Stimulated activated CD4-positive, alpha-beta T cell treated with anti-CD3 and anti-CD28 coated beads, Interleukin-12 subunit alpha, Interleukin-12 subunit beta, amount 100 ng/mL, for 4 hours (primary cell): ENCODE measurements at regions not wholly inside any gene's neighbourhood (a gene's known extent, or its start where the extent isn't known, plus 50 kb on each side); places are given as distances from the start of the nearest gene placed in this dataset.

ENCODE experiments used
- DNase-seq: peaks from one replicate; pipeline ENCODE4 v3.0.0-alpha.2; 2020

- DNase-seq = no peak
Measured at GRCh38 chr16:11401161-11402050, 56.1 kb downstream of the RMI2 start.

GRCh38 chr16:11402051-11402744, 56.9 kb downstream of the RMI2 start:
- no peak for DNase-seq

GRCh38 chr16:11402745-11403533, 57.7 kb downstream of the RMI2 start:
- DNase-seq = no peak

GRCh38 chr16:11403534-11403795, 58.2 kb downstream of the RMI2 start:
- no peak for DNase-seq

GRCh38 chr16:11403920-11404319, 58.7 kb downstream of the RMI2 start:
- no peak for DNase-seq

GRCh38 chr16:11404603-11405002, 59.3 kb downstream of the RMI2 start:
- DNase-seq = no peak

- DNase-seq = peak; percentile 56
Measured at GRCh38 chr16:11405331-11406176, 60.3 kb downstream of the RMI2 start.

- no peak for DNase-seq
Measured at GRCh38 chr16:11406177-11406560, 60.9 kb downstream of the RMI2 start.

- DNase-seq = peak; percentile 47
Measured at GRCh38 chr16:11407047-11407982, 62.1 kb downstream of the RMI2 start.

GRCh38 chr16:11408216-11408615, 63.0 kb downstream of the RMI2 start:
- DNase-seq = no peak

- no peak for DNase-seq
Measured at GRCh38 chr16:11409398-11409797, 64.1 kb downstream of the RMI2 start.

- DNase-seq = no peak
Measured at GRCh38 chr16:11410376-11411058, 65.3 kb downstream of the RMI2 start.

GRCh38 chr16:11411059-11411550, 65.8 kb downstream of the RMI2 start:
- DNase-seq = no peak

GRCh38 chr16:11412175-11412904, 67.1 kb downstream of the RMI2 start:
- DNase-seq = no peak

- no peak for DNase-seq
Measured at GRCh38 chr16:11412965-11413887, 68.0 kb downstream of the RMI2 start.

GRCh38 chr16:11413907-11414595, 68.8 kb downstream of the RMI2 start:
- DNase-seq = no peak

GRCh38 chr16:11414815-11415775, 69.8 kb downstream of the RMI2 start:
- no peak for DNase-seq
